ENCODE measurements at regions not wholly inside any gene's neighbourhood (a gene's known extent, or its start where the extent isn't known, plus 50 kb on each side); places are given as distances from the start of the nearest gene placed in this dataset.

GRCh38 chr12:113611652-113612051 lies 140.0 kb upstream of the LHX5 start:
- H3K27me3 ChIP-seq (replicated peaks; ENCODE audit: control insufficient read depth, insufficient read depth, low read length) = peaks cover 28% of the 10 kb centered on the region
- no peak overlapping the region for H3K9ac ChIP-seq (ENCODE audit: low read length)
- no peak overlapping the region for H3K4me3 ChIP-seq (ENCODE audit: low read length)
- no peaks in the 10 kb centered on the region for H3K36me3 ChIP-seq (ENCODE audit: control insufficient read depth, insufficient read depth, low read length, severe bottlenecking)
- no peak for DNase-seq (ENCODE audit: low read depth)
- H3K9me3 ChIP-seq (ENCODE audit: control insufficient read depth, low read length) = peaks cover 3% of the 10 kb centered on the region
- H3K4me1 ChIP-seq (ENCODE audit: control insufficient read depth, insufficient read depth, low read length) = no peaks in the 10 kb centered on the region

GRCh38 chr12:113610698-113611097 lies 139.0 kb upstream of the LHX5 start:
- no peaks in the 10 kb centered on the region for H3K4me1 ChIP-seq (ENCODE audit: control insufficient read depth, insufficient read depth, low read length)
- peaks cover 28% of the 10 kb centered on the region for H3K27me3 ChIP-seq (replicated peaks; ENCODE audit: control insufficient read depth, insufficient read depth, low read length)
- no peak overlapping the region for H3K9ac ChIP-seq (ENCODE audit: low read length)
- peaks cover 3% of the 10 kb centered on the region for H3K9me3 ChIP-seq (ENCODE audit: control insufficient read depth, low read length)
- DNase-seq (ENCODE audit: low read depth) = no peak
- no peak overlapping the region for H3K4me3 ChIP-seq (ENCODE audit: low read length)
- no peaks in the 10 kb centered on the region for H3K36me3 ChIP-seq (ENCODE audit: control insufficient read depth, insufficient read depth, low read length, severe bottlenecking)

- Histone ChIP-seq H3K27me3 (replicated peaks; ENCODE audit: control insufficient read depth, insufficient read depth, low read length) (peaks cover 28% of the 10 kb centered on the region), H3K4me3 (ENCODE audit: low read length) (no peak overlapping the region), H3K36me3 (ENCODE audit: control insufficient read depth, insufficient read depth, low read length, severe bottlenecking) (no peaks in the 10 kb centered on the region), H3K9me3 (ENCODE audit: control insufficient read depth, low read length) (peaks cover 3% of the 10 kb centered on the region), H3K4me1 (ENCODE audit: control insufficient read depth, insufficient read depth, low read length) (no peaks in the 10 kb centered on the region), H3K9ac (ENCODE audit: low read length) (no peak overlapping the region)
- no peak for DNase-seq (ENCODE audit: low read depth)
These were observed 138.2 kb upstream of the LHX5 start for GRCh38 chr12:113609692-113610469.

GRCh38 chr12:113604666-113605065 lies 133.0 kb upstream of the LHX5 start:
- no peaks in the 10 kb centered on the region for H3K9me3 ChIP-seq (ENCODE audit: control insufficient read depth, low read length)
- peaks cover 10% of the 10 kb centered on the region for H3K27me3 ChIP-seq (replicated peaks; ENCODE audit: control insufficient read depth, insufficient read depth, low read length)
- no peak for DNase-seq (ENCODE audit: low read depth)
- no peak overlapping the region for H3K4me3 ChIP-seq (ENCODE audit: low read length)
- no peaks in the 10 kb centered on the region for H3K4me1 ChIP-seq (ENCODE audit: control insufficient read depth, insufficient read depth, low read length)
- no peak overlapping the region for H3K9ac ChIP-seq (ENCODE audit: low read length)
- no peaks in the 10 kb centered on the region for H3K36me3 ChIP-seq (ENCODE audit: control insufficient read depth, insufficient read depth, low read length, severe bottlenecking)

- DNase-seq (ENCODE audit: low read depth) = peak; percentile 9
- Histone ChIP-seq H3K9ac (ENCODE audit: low read length) (no peak overlapping the region), H3K4me1 (ENCODE audit: control insufficient read depth, insufficient read depth, low read length) (no peaks in the 10 kb centered on the region), H3K27me3 (replicated peaks; ENCODE audit: control insufficient read depth, insufficient read depth, low read length) (peaks cover 8% of the 10 kb centered on the region), H3K4me3 (ENCODE audit: low read length) (no peak overlapping the region), H3K9me3 (ENCODE audit: control insufficient read depth, low read length) (no peaks in the 10 kb centered on the region), H3K36me3 (ENCODE audit: control insufficient read depth, insufficient read depth, low read length, severe bottlenecking) (no peaks in the 10 kb centered on the region)
These were observed 130.1 kb upstream of the LHX5 start for GRCh38 chr12:113601656-113602263.

GRCh38 chr12:113598815-113599406 lies 127.2 kb upstream of the LHX5 start:
- Histone ChIP-seq H3K27me3 (replicated peaks; ENCODE audit: control insufficient read depth, insufficient read depth, low read length) (peaks cover 8% of the 10 kb centered on the region), H3K4me3 (ENCODE audit: low read length) (no peak overlapping the region), H3K36me3 (ENCODE audit: control insufficient read depth, insufficient read depth, low read length, severe bottlenecking) (no peaks in the 10 kb centered on the region), H3K4me1 (ENCODE audit: control insufficient read depth, insufficient read depth, low read length) (no peaks in the 10 kb centered on the region), H3K9ac (ENCODE audit: low read length) (no peak overlapping the region), H3K9me3 (ENCODE audit: control insufficient read depth, low read length) (peaks cover 4% of the 10 kb centered on the region)
- no peak for DNase-seq (ENCODE audit: low read depth)

GRCh38 chr12:113594967-113595366 lies 123.3 kb upstream of the LHX5 start:
- H3K4me3 ChIP-seq (ENCODE audit: low read length) = no peak overlapping the region
- H3K4me1 ChIP-seq (ENCODE audit: control insufficient read depth, insufficient read depth, low read length) = no peaks in the 10 kb centered on the region
- H3K9ac ChIP-seq (ENCODE audit: low read length) = no peak overlapping the region
- peaks cover 14% of the 10 kb centered on the region for H3K27me3 ChIP-seq (replicated peaks; ENCODE audit: control insufficient read depth, insufficient read depth, low read length)
- no peaks in the 10 kb centered on the region for H3K36me3 ChIP-seq (ENCODE audit: control insufficient read depth, insufficient read depth, low read length, severe bottlenecking)
- H3K9me3 ChIP-seq (ENCODE audit: control insufficient read depth, low read length) = peaks cover 4% of the 10 kb centered on the region
- DNase-seq (ENCODE audit: low read depth) = no peak

- Histone ChIP-seq H3K9me3 (ENCODE audit: control insufficient read depth, low read length) (peaks cover 4% of the 10 kb centered on the region), H3K9ac (ENCODE audit: low read length) (no peak overlapping the region), H3K4me3 (ENCODE audit: low read length) (no peak overlapping the region), H3K36me3 (ENCODE audit: control insufficient read depth, insufficient read depth, low read length, severe bottlenecking) (no peaks in the 10 kb centered on the region), H3K27me3 (replicated peaks; ENCODE audit: control insufficient read depth, insufficient read depth, low read length) (peaks cover 21% of the 10 kb centered on the region), H3K4me1 (ENCODE audit: control insufficient read depth, insufficient read depth, low read length) (no peaks in the 10 kb centered on the region)
- DNase-seq (ENCODE audit: low read depth) = no peak
These were observed 119.9 kb upstream of the LHX5 start for GRCh38 chr12:113591480-113591974.

GRCh38 chr12:113589437-113589836 lies 117.8 kb upstream of the LHX5 start:
- no peaks in the 10 kb centered on the region for H3K9me3 ChIP-seq (ENCODE audit: control insufficient read depth, low read length)
- H3K27me3 ChIP-seq (replicated peaks; ENCODE audit: control insufficient read depth, insufficient read depth, low read length) = peaks cover 21% of the 10 kb centered on the region
- H3K4me1 ChIP-seq (ENCODE audit: control insufficient read depth, insufficient read depth, low read length) = no peaks in the 10 kb centered on the region
- no peak overlapping the region for H3K4me3 ChIP-seq (ENCODE audit: low read length)
- no peak for DNase-seq (ENCODE audit: low read depth)
- no peaks in the 10 kb centered on the region for H3K36me3 ChIP-seq (ENCODE audit: control insufficient read depth, insufficient read depth, low read length, severe bottlenecking)
- no peak overlapping the region for H3K9ac ChIP-seq (ENCODE audit: low read length)

- Histone ChIP-seq H3K9ac (ENCODE audit: low read length) (no peak overlapping the region), H3K4me3 (ENCODE audit: low read length) (no peak overlapping the region), H3K4me1 (ENCODE audit: control insufficient read depth, insufficient read depth, low read length) (no peaks in the 10 kb centered on the region), H3K27me3 (replicated peaks; ENCODE audit: control insufficient read depth, insufficient read depth, low read length) (peaks cover 21% of the 10 kb centered on the region), H3K9me3 (ENCODE audit: control insufficient read depth, low read length) (no peaks in the 10 kb centered on the region), H3K36me3 (ENCODE audit: control insufficient read depth, insufficient read depth, low read length, severe bottlenecking) (no peaks in the 10 kb centered on the region)
- DNase-seq (ENCODE audit: low read depth) = no peak
These were observed 116.0 kb upstream of the LHX5 start for GRCh38 chr12:113587720-113588119.

GRCh38 chr12:113586461-113586860 lies 114.8 kb upstream of the LHX5 start:
- DNase-seq (ENCODE audit: low read depth) = no peak
- H3K4me3 ChIP-seq (ENCODE audit: low read length) = no peak overlapping the region
- peaks cover 10% of the 10 kb centered on the region for H3K27me3 ChIP-seq (replicated peaks; ENCODE audit: control insufficient read depth, insufficient read depth, low read length)
- no peak overlapping the region for H3K9ac ChIP-seq (ENCODE audit: low read length)
- no peaks in the 10 kb centered on the region for H3K36me3 ChIP-seq (ENCODE audit: control insufficient read depth, insufficient read depth, low read length, severe bottlenecking)
- peaks cover 6% of the 10 kb centered on the region for H3K9me3 ChIP-seq (ENCODE audit: control insufficient read depth, low read length)
- H3K4me1 ChIP-seq (ENCODE audit: control insufficient read depth, insufficient read depth, low read length) = no peaks in the 10 kb centered on the region

Measured in adipocyte (in vitro differentiated cells).